T47D (cell line): ENCODE measurements at regions not wholly inside any gene's neighbourhood (a gene's known extent, or its start where the extent isn't known, plus 50 kb on each side); places are given as distances from the start of the nearest gene placed in this dataset.

Experiments
- DNase-seq, 2 experiments: peaks; one replicate each; pipeline versions ENCODE4 v3.0.0 to v3.0.0-alpha.2; 2011 to 2012; ENCODE audit warnings: low read depth in 1 of 2, low spot score in 1 of 2
- JUND ChIP-seq: IDR thresholded peaks from 2 replicates; pipeline ENCODE4 v1.6.1; 2012; ENCODE audit warnings: low read depth
- in situ Hi-C: cut with HindIII; loops from 2 replicates; pipeline ENCODE4 v1.10.0; 2016; ENCODE audit warnings: low sequenced_read_pairs, low pct_unique_long_range_greater_than_20kb

- peak in 1 of 2 experiments; percentile 23 for DNase-seq
- no peak for TF ChIP-seq JUND
- in situ Hi-C loops: no loop called here
These were observed 108.8 kb downstream of the SPRY1 start for GRCh38 chr4:123505095-123506010.

GRCh38 chr4:123506011-123506695 is 109.6 kb downstream of the SPRY1 start:
- DNase-seq: no peak
- no peak for TF ChIP-seq JUND
- in situ Hi-C loops: no loop called here

GRCh38 chr4:123507376-123507775 is 110.8 kb downstream of the SPRY1 start:
- in situ Hi-C loops: no loop called here
- no peak for DNase-seq
- TF ChIP-seq JUND: no peak

DNA sequence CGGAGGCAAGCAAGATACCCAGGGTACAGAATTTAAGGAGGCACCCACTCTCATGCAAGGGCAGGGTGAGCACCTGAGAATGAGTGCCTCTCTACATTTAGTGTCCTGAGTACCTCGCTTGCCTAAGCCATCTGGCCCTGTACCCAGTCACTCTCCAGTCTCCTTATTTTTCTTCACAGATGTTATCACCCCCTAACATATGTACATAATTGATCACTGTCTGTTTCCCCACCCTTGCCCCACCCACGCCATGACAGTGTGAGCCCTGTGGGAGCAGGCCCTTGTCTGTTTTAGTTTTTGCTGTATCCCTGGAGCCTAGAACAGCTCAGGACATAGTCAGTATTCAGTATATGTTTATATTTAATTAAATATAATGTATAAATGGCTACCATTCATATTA is 113.6 kb downstream of the SPRY1 start:
- no peak for DNase-seq
- in situ Hi-C loops: no loop called here
- TF ChIP-seq JUND: no peak

DNA sequence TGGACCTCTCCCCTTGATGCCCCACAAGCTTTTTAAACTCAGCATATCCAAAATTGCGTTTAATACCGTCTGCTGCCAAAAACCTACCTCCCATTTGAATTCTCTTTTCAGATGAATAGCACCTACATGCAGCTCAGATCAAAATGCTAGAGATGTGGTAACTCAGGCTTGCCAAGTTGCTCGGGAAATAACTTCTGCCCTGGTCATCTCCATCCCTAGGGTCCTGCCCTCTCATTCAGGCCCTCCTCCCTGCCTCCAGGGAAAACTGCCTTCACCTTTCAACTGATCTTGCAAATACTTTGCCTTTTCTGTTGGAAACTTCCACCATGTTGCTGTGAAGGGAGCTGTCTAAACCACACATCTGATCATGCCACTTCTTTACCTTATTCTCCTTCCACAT is 114.1 kb downstream of the SPRY1 start:
- no peak for DNase-seq
- in situ Hi-C loops: no loop called here
- TF ChIP-seq JUND: no peak

DNA sequence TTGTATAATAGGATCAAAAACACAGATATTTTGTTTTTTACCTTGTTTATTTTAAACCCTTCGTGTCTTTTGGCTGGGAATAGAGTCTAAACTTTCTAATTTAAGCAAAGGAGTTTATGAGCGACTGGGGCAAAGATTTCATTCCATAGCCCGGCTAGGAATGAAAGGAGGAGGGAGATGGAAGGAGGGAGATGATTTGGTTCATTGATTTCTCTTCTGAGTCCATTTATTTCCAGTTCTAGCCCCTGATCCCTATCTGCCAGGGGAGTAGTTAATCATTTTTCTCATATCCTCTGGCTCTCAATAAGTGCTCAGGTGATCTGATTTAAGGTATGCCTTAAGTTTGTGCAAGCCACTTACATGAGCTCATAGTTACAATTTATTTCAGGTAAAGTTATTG is 120.0 kb downstream of the SPRY1 start:
- no peak for TF ChIP-seq JUND
- no peak for DNase-seq
- in situ Hi-C loops: no loop called here

DNA sequence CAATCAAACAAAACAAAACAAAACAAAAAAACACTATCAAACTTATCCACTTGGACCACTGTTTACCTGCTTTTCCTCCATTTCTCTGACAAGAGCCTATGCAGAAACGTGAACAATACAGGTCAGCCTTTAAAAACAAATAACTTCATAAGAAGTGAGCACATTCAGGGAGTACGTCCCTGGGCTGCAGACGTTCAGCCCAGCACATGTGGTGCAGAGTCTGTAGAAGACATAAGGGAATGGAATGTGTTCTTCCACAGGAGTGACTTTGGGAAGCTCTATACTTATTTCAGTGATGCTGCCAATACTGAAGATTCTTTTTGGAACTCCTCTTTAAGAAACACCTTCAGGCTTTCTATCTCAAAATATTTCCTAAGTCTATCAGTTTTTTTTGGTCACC is 120.6 kb downstream of the SPRY1 start:
- in situ Hi-C loops: no loop called here
- no peak for DNase-seq
- no peak for TF ChIP-seq JUND

DNA sequence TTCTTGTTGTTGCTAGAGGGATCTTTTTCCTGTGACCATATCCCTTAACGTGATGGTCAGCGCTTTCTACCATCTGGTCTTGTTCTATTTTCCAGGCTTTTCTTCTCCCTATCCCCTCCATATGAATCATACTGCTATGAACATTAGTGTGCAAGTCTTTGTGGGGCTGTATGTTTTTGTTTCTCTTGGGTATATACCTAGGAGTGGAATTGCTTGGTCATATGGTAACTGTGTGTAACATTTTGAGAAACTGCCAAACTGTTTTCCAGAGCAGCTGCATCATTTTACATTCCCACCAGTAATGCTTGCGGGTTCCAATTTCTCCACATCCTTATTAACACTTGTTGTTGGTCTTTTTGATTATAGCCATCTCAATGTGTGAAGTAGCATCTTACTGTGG is 121.4 kb downstream of the SPRY1 start:
- no peak for TF ChIP-seq JUND
- in situ Hi-C loops: no loop called here
- no peak for DNase-seq

DNA sequence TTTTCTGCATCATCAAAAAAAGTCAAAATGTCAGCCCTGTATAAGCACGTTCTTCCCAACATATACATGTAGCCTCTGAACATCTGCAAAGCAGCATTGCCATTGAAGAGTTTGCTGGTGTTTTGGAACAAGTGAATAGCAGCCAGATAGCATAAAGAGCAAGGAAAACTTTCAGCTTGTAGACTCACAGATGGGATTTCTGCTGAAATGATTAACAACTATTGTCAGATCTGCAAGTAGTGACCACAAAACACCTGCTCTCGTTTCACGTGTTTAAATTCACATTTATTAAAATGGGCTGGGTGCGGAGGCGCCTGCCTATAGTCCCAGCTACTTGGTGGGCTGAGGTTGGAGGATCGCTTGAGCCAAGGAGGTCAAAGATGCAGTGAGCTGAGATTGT is 123.7 kb downstream of the SPRY1 start:
- no peak for DNase-seq
- in situ Hi-C loops: no loop called here
- no peak for TF ChIP-seq JUND

DNA sequence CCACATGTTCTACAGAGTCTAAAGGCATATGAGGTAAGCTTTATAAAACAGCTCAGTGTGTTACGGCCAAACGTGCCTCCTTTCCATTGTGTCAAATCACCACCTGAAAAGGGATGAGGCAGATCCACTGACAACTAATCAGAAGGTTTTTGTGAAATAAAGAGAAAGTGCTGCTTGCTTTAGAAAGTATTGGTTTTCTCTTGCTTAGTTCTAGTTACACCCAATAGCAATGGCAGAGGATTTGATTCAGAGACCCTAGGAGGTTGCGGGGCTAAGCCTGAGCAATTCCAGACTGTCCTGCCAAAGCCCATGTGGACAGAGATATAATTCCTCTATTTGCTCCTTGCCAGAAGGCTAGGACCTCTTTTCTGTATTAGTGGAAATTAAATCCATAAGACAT is 125.5 kb downstream of the SPRY1 start:
- in situ Hi-C loops: no loop called here
- no peak for TF ChIP-seq JUND
- DNase-seq: no peak

GRCh38 chr4:123522646-123523045 is 126.1 kb downstream of the SPRY1 start:
- DNase-seq: no peak
- TF ChIP-seq JUND: no peak
- in situ Hi-C loops: no loop called here

DNA sequence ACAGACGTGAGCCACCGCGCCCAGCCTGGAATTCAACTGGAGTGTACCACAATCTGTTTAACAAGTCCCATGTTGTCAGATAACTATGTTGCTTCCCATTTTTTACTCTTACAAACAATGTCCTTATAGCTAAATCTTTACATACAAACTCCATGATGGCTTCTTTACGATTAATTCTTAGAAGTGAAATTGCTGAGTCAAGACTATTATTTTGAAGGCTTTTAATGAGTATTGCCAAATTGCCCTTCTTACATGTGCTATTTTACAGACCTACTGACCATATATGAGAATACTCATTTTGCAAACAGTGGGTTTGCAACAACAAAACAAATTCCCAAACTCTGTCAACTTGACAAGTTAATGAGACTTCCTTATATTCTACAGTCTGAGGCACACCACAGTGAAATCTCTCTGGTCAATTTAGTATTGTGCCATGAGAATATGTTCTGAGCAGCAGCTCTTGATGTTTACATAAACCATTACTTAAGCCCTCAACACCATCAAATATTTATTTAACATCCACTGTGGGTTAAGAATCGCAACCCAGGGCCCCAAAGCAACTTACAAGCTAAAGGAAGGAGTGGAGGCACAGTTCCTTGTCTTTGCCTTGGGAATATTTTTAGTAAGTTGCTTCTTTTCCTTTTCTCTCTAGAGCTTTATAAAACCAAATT is 128.5 kb downstream of the SPRY1 start:
- in situ Hi-C loops: no loop called here
- TF ChIP-seq JUND: no peak

GRCh38 chr4:123526511-123526910 is 129.9 kb downstream of the SPRY1 start:
- TF ChIP-seq JUND: no peak
- no peak for DNase-seq
- in situ Hi-C loops: no loop called here

More for the DNA sequence above, 128.5 kb downstream of the SPRY1 start:
- peak; percentile 43 to 83 for DNase-seq
